ENCODE measurements at regions not wholly inside any gene's neighbourhood (a gene's known extent, or its start where the extent isn't known, plus 50 kb on each side); places are given as distances from the start of the nearest gene placed in this dataset.

DNA sequence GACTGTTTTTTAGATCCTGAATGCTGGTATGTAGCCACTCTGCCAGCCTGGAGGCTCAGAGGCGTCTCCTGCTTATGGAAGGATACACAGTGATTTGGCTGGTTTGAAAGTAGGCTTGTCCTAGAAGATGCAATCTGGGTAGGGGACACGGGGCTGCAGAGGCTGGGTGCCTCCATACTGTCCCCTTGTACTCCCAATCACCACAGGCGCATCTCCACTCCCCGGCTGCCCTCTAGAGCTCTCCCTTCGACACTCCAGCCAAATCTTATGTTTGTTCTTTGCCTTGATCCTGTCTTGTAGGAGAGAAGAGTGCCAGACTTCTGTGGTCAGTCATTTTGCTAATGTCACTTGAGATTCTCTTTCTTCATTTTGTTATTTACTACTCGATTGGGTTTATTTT lies 168.8 kb upstream of the THRB start:
- ChIA-PET CTCF (no interaction called here), POLR2A (interaction anchor here (0.7 kb wide), 1 partner anchor 139 kb away, joined by 3 read pairs; no protein-coding TSS in a partner anchor)
- no peak overlapping the region for H3K27ac ChIP-seq (ENCODE audit: extremely low read depth, low read depth, low read length)
- H3K36me3 ChIP-seq (ENCODE audit: control insufficient read depth in 2 of 2, insufficient read depth in 1 of 2, low read length in 2 of 2) = no peaks in the 10 kb centered on the region
- H3K4me3 ChIP-seq (ENCODE audit: low read depth, low read length) = no peak overlapping the region
- H3K9me3 ChIP-seq (ENCODE audit: control insufficient read depth, insufficient read depth, low read depth, low read length) = no peaks in the 10 kb centered on the region
- TF ChIP-seq KLF16 (tag by site-specific recombination; IDR thresholded peaks at IDR 0.05) = no peak
- no peak for TF ChIP-seq ZNF610 (tag by site-specific recombination; IDR thresholded peaks at IDR 0.05; ENCODE audit: borderline replicate concordance)
- no peak for TF ChIP-seq GLI2 (tag by site-specific recombination; IDR thresholded peaks at IDR 0.05; ENCODE audit: borderline replicate concordance, low read depth)
- no peak for TF ChIP-seq ZNF341 (tag by site-specific recombination; IDR thresholded peaks at IDR 0.05; ENCODE audit: low read depth)
- TF ChIP-seq, protein P1, sequence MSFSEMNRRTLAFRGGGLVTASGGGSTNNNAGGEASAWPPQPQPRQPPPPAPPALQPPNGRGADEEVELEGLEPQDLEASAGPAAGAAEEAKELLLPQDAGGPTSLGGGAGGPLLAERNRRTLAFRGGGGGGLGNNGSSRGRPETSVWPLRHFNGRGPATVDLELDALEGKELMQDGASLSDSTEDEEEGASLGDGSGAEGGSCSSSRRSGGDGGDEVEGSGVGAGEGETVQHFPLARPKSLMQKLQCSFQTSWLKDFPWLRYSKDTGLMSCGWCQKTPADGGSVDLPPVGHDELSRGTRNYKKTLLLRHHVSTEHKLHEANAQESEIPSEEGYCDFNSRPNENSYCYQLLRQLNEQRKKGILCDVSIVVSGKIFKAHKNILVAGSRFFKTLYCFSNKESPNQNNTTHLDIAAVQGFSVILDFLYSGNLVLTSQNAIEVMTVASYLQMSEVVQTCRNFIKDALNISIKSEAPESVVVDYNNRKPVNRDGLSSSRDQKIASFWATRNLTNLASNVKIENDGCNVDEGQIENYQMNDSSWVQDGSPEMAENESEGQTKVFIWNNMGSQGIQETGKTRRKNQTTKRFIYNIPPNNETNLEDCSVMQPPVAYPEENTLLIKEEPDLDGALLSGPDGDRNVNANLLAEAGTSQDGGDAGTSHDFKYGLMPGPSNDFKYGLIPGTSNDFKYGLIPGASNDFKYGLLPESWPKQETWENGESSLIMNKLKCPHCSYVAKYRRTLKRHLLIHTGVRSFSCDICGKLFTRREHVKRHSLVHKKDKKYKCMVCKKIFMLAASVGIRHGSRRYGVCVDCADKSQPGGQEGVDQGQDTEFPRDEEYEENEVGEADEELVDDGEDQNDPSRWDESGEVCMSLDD (tag by site-specific recombination; IDR thresholded peaks at IDR 0.05) = no peak
- no peaks in the 10 kb centered on the region for H3K4me1 ChIP-seq (ENCODE audit: control insufficient read depth, insufficient read depth, low read length)

DNA sequence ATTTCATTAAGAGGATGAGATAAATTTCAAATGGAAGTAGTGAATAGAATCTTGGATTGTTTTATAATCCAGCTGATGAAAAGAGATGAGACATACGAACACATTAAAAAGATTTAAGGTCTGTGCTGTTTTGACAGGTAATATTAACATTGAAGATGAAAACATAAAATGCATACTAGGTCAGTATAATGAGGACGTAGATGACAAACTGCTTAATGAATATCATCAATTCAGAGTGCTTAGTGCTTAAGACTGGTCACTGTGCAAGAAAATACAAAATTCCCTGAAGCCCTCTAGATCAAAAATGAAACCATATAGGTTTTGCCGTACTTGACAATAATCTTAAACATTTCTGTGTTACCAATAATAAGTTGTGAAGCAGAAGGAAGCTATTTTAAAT lies 173.4 kb upstream of the THRB start:
- H3K36me3 ChIP-seq (ENCODE audit: control insufficient read depth in 2 of 2, insufficient read depth in 1 of 2, low read length in 2 of 2) = no peaks in the 10 kb centered on the region
- TF ChIP-seq ZNF677 (tag by site-specific recombination; IDR thresholded peaks at IDR 0.05) (no peak), ZNF112 (tag by site-specific recombination; IDR thresholded peaks at IDR 0.05) (no peak), ZNF629 (tag by site-specific recombination; IDR thresholded peaks at IDR 0.05) (no peak), ZBTB7A (tag by site-specific recombination; IDR thresholded peaks at IDR 0.05; ENCODE audit: low read depth) (no peak)
- TF ChIP-seq, protein P2, sequence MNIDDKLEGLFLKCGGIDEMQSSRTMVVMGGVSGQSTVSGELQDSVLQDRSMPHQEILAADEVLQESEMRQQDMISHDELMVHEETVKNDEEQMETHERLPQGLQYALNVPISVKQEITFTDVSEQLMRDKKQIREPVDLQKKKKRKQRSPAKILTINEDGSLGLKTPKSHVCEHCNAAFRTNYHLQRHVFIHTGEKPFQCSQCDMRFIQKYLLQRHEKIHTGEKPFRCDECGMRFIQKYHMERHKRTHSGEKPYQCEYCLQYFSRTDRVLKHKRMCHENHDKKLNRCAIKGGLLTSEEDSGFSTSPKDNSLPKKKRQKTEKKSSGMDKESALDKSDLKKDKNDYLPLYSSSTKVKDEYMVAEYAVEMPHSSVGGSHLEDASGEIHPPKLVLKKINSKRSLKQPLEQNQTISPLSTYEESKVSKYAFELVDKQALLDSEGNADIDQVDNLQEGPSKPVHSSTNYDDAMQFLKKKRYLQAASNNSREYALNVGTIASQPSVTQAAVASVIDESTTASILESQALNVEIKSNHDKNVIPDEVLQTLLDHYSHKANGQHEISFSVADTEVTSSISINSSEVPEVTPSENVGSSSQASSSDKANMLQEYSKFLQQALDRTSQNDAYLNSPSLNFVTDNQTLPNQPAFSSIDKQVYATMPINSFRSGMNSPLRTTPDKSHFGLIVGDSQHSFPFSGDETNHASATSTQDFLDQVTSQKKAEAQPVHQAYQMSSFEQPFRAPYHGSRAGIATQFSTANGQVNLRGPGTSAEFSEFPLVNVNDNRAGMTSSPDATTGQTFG (tag by site-specific recombination; IDR thresholded peaks at IDR 0.05; ENCODE audit: borderline replicate concordance) = no peak
- H3K4me3 ChIP-seq (ENCODE audit: low read depth, low read length) = no peak overlapping the region
- ChIA-PET CTCF (interaction anchor here (1.8 kb wide), 1 partner anchor 15 kb away, joined by 10 read pairs; no protein-coding TSS in a partner anchor), POLR2A (no interaction called here)
- H3K9me3 ChIP-seq (ENCODE audit: control insufficient read depth, insufficient read depth, low read depth, low read length) = no peaks in the 10 kb centered on the region
- H3K4me1 ChIP-seq (ENCODE audit: control insufficient read depth, insufficient read depth, low read length) = no peaks in the 10 kb centered on the region
- no peak overlapping the region for H3K27ac ChIP-seq (ENCODE audit: extremely low read depth, low read depth, low read length)

DNA sequence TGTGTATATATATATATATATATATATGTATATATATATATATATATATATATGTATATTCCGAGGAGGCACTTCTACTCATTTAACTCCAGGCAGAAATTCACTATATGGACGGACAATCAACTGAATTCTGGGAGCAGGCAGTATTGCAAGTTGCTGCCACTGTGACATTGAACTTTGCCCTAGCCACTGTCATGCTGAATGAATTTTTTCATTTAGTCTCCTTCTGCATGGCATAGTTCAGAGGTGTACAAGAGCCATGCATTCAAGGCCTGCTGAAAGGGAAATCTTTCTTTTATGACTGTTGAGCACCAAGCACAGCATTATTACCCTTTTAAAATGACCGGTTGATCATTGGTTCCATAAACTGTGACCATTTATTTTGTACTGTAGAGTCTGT lies 176.2 kb upstream of the THRB start:
- Histone ChIP-seq H3K4me3 (ENCODE audit: low read depth, low read length) (no peak overlapping the region), H3K4me1 (ENCODE audit: control insufficient read depth, insufficient read depth, low read length) (no peaks in the 10 kb centered on the region), H3K9me3 (ENCODE audit: control insufficient read depth, insufficient read depth, low read depth, low read length) (no peaks in the 10 kb centered on the region), H3K27ac (ENCODE audit: extremely low read depth, low read depth, low read length) (no peak overlapping the region), H3K36me3 (ENCODE audit: control insufficient read depth in 2 of 2, insufficient read depth in 1 of 2, low read length in 2 of 2) (no peaks in the 10 kb centered on the region)
- TF ChIP-seq MYNN (tag by site-specific recombination; IDR thresholded peaks at IDR 0.05; ENCODE audit: borderline replicate concordance) (no peak), ZNF112 (tag by site-specific recombination; IDR thresholded peaks at IDR 0.05) (no peak), ZNF292 (tag by site-specific recombination; IDR thresholded peaks at IDR 0.05; ENCODE audit: borderline replicate concordance, low read depth) (no peak), ZNF354C (tag by site-specific recombination; IDR thresholded peaks at IDR 0.05; ENCODE audit: borderline replicate concordance, low read depth) (no peak), ZFP3 (tag by site-specific recombination; IDR thresholded peaks at IDR 0.05; ENCODE audit: low read depth) (no peak), ZNF514 (tag by site-specific recombination; IDR thresholded peaks at IDR 0.05) (no peak), SETDB1 (IDR thresholded peaks at IDR 0.05; ENCODE audit: insufficient read length, low read length) (no peak)
- ChIA-PET POLR2A (no interaction called here), CTCF (interaction anchor here (2.2 kb wide), 1 partner anchor 10 kb away, joined by 11 read pairs; no protein-coding TSS in a partner anchor)

All from HEK293 (cell line).